HL-60 (cell line): ENCODE measurements at regions not wholly inside any gene's neighbourhood (a gene's known extent, or its start where the extent isn't known, plus 50 kb on each side); places are given as distances from the start of the nearest gene placed in this dataset.

Experiments used
- DNase-seq, 2 experiments: peaks; one replicate each; pipeline ENCODE4 v3.0.0-alpha.2; 2010 to 2020; ENCODE audit warnings: low read depth in 1 of 2, low spot score in 1 of 2
- H3K27ac ChIP-seq: fragments of 250-450 bp; sonication (Bioruptor Pico); replicated peaks from 2 replicates; pipeline ENCODE4 v1.5.1; 2020; ENCODE audit warnings: mild to moderate bottlenecking, moderate library complexity
- H3K27me3 ChIP-seq: fragments of 250-450 bp; sonication (Bioruptor Pico); 2 replicates; pipeline ENCODE4 v1.5.1; 2021; ENCODE audit warnings: mild to moderate bottlenecking, moderate library complexity; ENCODE audit not compliant: insufficient read depth, poor library complexity, severe bottlenecking
- H3K4me3 ChIP-seq: replicated peaks from 2 replicates; pipeline ENCODE4 v1.5.1; 2011; ENCODE audit warnings: mild to moderate bottlenecking, control low read depth, low read length; ENCODE audit not compliant: insufficient read depth
- CTCF ChIP-seq: IDR thresholded peaks from one replicate; pipeline ENCODE4 v1.5.1; 2011; ENCODE audit warnings: low read length, control low read depth, inconsistent platforms; ENCODE audit not compliant: insufficient read depth
- GABPA ChIP-seq: IDR thresholded peaks from 2 replicates; pipeline ENCODE4 v1.6.1; 2012; ENCODE audit warnings: low read depth
- POLR2AphosphoS5 ChIP-seq: IDR thresholded peaks from 2 replicates; pipeline ENCODE4 v1.6.1; 2012; ENCODE audit warnings: low read depth
- SPI1 ChIP-seq: IDR thresholded peaks from 2 replicates; pipeline ENCODE4 v1.6.1; 2012; ENCODE audit warnings: low read depth, mild to moderate bottlenecking, borderline replicate concordance
- TF ChIP-seq, protein P1 (sequence below): IDR thresholded peaks from 2 replicates; pipeline ENCODE4 v1.6.1; 2012; ENCODE audit warnings: low read depth; ENCODE audit not compliant: insufficient replicate concordance

GRCh38 chr2:183214680-183215079 lies 90.4 kb downstream of the NUP35 start:
- no peaks in the 10 kb centered on the region for H3K27me3 ChIP-seq
- H3K27ac ChIP-seq, result no peak overlapping the region
- TF ChIP-seq, protein P1, sequence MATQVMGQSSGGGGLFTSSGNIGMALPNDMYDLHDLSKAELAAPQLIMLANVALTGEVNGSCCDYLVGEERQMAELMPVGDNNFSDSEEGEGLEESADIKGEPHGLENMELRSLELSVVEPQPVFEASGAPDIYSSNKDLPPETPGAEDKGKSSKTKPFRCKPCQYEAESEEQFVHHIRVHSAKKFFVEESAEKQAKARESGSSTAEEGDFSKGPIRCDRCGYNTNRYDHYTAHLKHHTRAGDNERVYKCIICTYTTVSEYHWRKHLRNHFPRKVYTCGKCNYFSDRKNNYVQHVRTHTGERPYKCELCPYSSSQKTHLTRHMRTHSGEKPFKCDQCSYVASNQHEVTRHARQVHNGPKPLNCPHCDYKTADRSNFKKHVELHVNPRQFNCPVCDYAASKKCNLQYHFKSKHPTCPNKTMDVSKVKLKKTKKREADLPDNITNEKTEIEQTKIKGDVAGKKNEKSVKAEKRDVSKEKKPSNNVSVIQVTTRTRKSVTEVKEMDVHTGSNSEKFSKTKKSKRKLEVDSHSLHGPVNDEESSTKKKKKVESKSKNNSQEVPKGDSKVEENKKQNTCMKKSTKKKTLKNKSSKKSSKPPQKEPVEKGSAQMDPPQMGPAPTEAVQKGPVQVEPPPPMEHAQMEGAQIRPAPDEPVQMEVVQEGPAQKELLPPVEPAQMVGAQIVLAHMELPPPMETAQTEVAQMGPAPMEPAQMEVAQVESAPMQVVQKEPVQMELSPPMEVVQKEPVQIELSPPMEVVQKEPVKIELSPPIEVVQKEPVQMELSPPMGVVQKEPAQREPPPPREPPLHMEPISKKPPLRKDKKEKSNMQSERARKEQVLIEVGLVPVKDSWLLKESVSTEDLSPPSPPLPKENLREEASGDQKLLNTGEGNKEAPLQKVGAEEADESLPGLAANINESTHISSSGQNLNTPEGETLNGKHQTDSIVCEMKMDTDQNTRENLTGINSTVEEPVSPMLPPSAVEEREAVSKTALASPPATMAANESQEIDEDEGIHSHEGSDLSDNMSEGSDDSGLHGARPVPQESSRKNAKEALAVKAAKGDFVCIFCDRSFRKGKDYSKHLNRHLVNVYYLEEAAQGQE, result no peak
- TF ChIP-seq POLR2AphosphoS5, result no peak
- TF ChIP-seq SPI1, result no peak
- TF ChIP-seq GABPA, result no peak
- no peak for TF ChIP-seq CTCF
- no peak for DNase-seq
- H3K4me3 ChIP-seq, result no peak overlapping the region

GRCh38 chr2:183215917-183216316 lies 91.7 kb downstream of the NUP35 start:
- no peaks in the 10 kb centered on the region for H3K27me3 ChIP-seq
- TF ChIP-seq CTCF (no peak), POLR2AphosphoS5 (no peak)
- no peak overlapping the region for H3K4me3 ChIP-seq
- no peak overlapping the region for H3K27ac ChIP-seq
- DNase-seq, result no peak

- no peak overlapping the region for H3K4me3 ChIP-seq
- no peaks in the 10 kb centered on the region for H3K27me3 ChIP-seq
Measured at GRCh38 chr2:183219888-183220287, 95.6 kb downstream of the NUP35 start.

More at GRCh38 chr2:183219888-183220287, 95.6 kb downstream of the NUP35 start:
- no peak for TF ChIP-seq SPI1
- TF ChIP-seq POLR2AphosphoS5, result no peak
- TF ChIP-seq, protein P1, result no peak
- TF ChIP-seq GABPA, result no peak
- no peak for TF ChIP-seq CTCF
- no peak for DNase-seq
- H3K27ac ChIP-seq, result no peak overlapping the region
